NCI-H1417 treated with DMSO at 0.1 percent for 48 hours (cell line): ENCODE measurements at regions not wholly inside any gene's neighbourhood (a gene's known extent, or its start where the extent isn't known, plus 50 kb on each side); places are given as distances from the start of the nearest gene placed in this dataset.
"Not testable (repeated sequence)": the region's sequence is repeated elsewhere in the genome, so short reads cannot be mapped to it uniquely, and the experiment has no call there.

Source experiments
- DNase-seq: peaks from one replicate; lab custom pipeline; 2025; lab: John Stamatoyannopoulos, UW

- no peak for DNase-seq
Measured at GRCh38 chr14:45610318-45610717, 357.3 kb upstream of the MIS18BP1 start.

GRCh38 chr14:45587142-45587541 is 334.1 kb upstream of the MIS18BP1 start:
- DNase-seq = no peak

DNA sequence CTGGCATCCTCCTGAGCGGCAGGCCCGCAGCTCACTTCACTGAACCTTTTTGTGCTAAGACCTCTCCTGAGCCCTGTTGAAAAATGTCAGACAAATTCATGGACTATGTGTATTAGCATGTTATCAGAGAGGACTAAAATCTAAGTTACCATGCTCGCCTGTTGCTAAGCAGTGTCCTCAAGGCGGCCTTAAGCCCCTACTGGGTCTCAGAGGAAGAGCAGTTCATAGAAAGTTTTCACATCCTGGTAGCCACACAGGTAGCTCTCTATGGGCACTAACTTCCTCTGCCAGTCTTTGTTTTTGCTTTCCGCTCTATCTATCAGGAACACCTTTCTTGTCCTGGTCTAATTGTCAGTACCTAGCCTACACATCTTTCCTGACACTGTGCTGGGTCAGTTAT is 306.6 kb upstream of the MIS18BP1 start:
- no peak for DNase-seq

DNA sequence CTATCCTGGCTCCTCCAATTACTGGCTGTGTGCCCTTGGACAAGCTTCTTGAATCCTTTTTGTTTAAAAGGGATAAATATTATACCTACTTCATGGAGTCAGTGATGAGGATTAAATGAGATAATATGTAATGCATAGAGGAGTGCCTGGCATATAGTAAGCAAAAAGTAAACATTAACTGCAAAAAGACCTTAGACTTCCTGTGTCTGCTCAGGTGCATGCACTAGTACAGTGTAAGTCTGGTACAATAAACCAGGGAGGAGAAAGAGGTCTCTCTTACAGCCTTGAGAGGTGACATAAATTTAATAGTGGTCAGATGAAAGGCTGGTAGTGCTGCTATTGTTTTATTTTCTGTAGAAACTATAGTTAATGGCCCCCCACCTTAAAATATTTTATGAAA is 305.2 kb upstream of the MIS18BP1 start:
- no peak for DNase-seq

- no peak for DNase-seq
Measured at GRCh38 chr14:45553981-45554380, 301.0 kb upstream of the MIS18BP1 start.

- DNase-seq = not testable (repeated sequence)
Measured at GRCh38 chr14:45551240-45551820, 298.3 kb upstream of the MIS18BP1 start.

GRCh38 chr14:45531022-45531421 is 278.0 kb upstream of the MIS18BP1 start:
- DNase-seq = no peak

GRCh38 chr14:45526715-45527549 is 273.9 kb upstream of the MIS18BP1 start:
- DNase-seq = peak; percentile 6

DNA sequence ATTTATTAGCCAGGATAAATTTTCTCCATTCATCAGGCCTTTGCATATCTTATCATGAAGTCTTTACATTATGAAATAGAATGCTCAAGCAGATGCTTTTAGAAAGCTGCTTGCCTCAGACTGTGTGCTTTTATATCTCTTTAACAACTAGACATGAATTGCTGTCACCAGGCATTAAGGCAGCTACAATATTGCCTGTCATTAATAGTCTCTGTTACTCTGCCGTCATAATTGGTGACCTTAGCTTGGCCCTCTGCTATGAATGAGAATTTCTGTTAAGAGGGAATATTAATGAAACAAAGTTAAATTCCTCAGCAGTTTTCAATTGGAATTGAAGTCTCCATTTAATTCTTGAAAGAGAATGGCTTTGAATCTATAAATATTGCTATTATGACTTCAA is 266.8 kb upstream of the MIS18BP1 start:
- no peak for DNase-seq

DNA sequence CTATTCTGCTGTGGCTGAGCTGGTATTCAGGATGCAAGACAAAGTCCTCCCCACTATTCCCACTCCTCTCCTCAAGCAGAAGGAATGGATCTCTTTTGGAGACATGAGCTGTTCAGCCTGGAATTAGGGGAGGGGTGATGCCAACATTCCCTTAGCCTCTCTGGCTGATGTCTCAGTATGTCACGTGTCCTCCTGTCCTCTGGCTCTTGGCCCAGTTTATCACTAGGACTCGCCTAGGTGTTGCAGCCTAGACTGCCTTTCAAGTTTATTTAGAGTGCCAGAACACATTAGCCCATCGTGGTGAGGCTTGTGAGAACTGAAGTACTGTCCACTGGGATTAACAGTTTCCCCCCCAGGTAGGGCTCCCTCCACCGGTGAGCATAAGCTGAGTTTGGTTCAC is 239.9 kb upstream of the MIS18BP1 start:
- DNase-seq = no peak

DNA sequence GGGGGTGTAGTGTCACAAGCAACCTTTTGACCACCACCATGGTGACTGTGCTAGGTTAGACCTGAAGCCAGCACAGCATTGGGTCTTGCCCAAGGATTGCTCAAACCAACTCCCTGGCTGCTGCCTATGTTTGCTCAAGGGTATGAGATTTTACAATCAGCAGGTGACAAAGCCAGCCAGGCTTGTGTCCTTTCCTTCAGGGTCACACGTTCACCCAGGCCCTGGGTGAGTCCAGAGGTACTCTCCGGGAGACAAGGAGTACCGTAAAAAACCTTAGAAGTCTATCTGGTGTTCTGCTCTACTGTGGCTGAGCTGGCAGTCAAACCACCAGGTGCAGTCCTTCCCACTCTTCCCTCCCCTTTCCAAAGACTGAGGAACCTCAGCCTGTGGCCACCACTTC is 238.9 kb upstream of the MIS18BP1 start:
- DNase-seq = no peak

DNA sequence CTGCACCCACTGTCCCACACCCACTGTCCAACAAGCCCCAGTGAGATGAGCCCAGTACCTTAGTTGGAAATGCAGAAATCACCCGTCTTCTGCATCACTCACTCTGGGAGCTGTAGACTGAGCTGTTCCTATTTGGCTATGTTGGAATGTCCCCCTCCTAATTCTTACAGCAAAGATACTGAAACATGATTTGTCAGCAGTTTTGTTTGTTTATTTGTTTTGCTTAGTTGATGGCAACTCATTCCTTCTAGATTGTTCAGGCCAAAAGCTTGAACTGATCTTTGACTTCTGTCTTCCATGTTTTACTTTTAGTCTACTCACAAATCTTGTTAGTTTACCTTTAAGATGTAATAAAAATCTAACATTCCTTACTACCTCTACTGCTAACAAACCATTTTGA is 233.6 kb upstream of the MIS18BP1 start:
- no peak for DNase-seq

GRCh38 chr14:45467023-45467422 is 214.0 kb upstream of the MIS18BP1 start:
- no peak for DNase-seq

DNA sequence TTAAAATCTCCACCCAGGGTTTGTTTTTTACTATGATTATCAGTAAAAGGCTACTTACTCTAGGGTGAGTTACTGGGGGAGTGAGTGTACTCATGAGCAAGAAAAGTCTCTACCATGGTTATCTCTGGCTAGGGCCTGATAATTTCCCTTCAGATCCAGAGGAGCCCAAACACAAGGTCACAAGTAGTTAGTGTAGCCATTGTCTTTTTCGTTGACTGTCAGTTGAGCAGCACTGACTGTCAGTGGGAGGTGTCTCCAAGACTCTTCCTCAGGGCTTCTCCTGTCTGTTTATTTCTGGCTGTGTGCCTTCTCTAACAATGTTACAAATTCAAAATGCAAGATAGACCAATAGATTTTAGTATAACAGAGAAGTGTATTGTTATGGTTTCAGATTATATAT is 181.2 kb upstream of the MIS18BP1 start:
- no peak for DNase-seq

DNA sequence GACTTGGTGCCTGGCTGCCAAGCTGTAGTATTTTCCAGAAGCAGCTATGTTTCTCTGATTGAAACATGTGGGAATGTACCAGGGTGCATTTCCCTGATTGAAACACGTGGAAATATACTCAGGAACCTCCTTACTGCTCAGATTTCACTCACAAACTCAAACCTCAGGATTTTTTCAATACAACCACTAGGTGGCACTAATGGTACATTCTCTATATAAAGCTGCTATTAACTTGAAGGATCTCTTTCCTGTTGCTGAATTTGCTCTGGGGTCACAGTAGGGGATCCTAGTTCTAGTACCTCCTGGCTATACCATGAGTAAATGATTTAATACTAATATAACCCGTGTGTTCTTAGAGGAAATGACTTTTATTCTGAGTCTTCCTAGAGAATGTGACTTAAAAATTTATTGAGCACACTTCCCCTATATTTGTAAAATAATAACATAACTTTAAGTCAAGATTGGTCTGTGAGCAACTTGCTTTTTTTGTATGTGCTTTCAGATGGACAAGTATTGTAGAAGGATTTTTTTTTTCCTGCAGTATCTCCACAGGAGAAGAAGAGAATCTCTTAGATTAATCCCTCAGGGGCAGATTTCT is 173.8 kb upstream of the MIS18BP1 start:
- DNase-seq = peak; percentile 33

DNA sequence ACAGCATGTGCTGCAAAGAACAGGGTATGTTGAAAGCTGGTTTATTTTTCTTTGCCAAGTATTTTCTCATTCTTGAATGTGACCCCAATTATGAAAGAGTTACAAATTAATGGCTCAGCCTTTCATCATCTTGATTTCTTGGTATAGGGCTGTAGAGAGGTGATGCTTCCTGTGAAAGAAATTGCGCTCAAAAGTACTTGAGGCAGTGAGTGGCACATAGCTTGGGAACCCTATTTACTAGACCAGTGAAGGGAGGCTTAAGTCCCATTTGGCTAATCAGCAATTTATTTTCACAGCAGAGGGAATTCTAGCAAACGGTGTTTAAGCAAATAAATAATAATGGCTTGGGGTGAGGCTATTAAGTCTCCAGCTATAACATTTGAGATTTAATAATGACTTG is 153.9 kb upstream of the MIS18BP1 start:
- no peak for DNase-seq

GRCh38 chr14:45400950-45401640 is 148.1 kb upstream of the MIS18BP1 start:
- no peak for DNase-seq

- no peak for DNase-seq
Measured at GRCh38 chr14:45400509-45400908, 147.5 kb upstream of the MIS18BP1 start.

DNA sequence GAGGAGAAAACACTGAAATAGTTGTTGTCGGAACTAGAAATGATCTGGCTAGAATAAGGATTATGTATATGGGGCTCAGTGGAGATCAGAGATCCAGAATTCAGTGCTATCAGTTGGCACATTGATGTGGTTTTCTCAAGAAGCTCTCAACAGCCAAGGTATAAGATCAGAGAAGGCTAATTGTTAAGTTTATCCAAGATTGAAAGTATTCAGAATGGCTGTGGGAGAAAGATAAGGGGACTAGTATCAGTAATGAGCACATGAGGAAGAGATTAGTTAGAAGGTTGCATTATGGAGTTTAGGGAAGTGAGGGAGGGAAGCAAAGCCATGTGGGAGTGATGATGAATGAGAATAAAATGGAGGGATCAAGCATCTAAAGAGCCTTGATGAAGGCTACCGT is 128.1 kb upstream of the MIS18BP1 start:
- DNase-seq = no peak

- no peak for DNase-seq
Measured at GRCh38 chr14:45377166-45377565, 124.2 kb upstream of the MIS18BP1 start.

DNA sequence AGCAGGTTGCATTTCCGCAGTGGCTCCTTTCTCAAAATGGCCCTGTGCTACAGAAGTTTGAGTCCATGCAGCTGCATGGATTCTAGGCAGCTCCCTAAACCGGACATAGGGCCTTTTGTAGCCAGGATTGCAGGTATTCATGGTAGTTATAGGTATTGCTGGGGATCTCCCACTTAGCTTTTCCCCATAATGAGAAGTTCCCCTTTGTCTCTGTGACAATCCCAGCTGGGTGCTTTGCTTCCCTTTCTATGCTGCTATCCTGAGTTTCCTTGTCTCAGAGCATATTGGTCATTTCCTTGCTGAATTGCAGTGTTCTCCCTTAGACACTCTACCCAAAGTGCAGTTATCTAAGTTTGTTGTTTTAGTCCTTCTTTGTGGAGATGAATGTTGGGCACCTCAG is 120.9 kb upstream of the MIS18BP1 start:
- DNase-seq = no peak

DNA sequence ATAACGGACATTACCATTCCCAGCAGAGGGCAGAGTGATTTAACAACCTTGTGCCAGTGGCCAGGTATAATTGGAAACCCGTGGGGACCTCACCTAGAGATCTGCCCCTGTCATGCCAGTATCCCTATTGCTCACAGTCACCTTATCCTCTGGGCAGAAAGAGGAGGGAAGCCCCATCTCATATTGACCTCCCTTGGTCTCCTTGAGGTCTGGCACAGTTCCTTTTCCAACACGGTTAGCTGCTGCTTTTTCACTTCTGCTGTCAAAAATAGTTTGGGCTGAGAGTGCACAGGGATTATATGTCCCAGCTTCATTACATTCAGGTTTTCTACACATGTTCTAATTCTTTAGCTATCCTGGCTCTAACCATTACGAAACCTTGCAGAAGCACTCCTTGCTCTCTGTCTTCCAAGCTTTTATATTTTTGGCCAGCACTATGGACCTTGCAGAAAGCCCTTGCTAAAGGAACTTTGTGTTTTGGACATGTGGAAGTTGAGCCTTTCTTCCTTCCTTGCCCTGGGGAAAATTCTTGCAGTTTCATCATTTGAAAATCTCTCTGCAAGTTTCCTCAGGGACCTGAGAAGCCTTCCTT is 111.7 kb upstream of the MIS18BP1 start:
- DNase-seq = no peak
